SJCRH30 (cell line): ENCODE measurements at regions not wholly inside any gene's neighbourhood (a gene's known extent, or its start where the extent isn't known, plus 50 kb on each side); places are given as distances from the start of the nearest gene placed in this dataset.

ENCODE experiments used
- DNase-seq, 2 experiments: peaks; one replicate each; pipeline ENCODE4 v3.0.0-alpha.2; 2015 to 2020
- H3K27ac ChIP-seq: fragments of 250-450 bp; sonication (Bioruptor Pico); 2 replicates; pipeline ENCODE4 v1.5.1; 2020; ENCODE audit warnings: mild to moderate bottlenecking, moderate library complexity
- H3K27me3 ChIP-seq: fragments of 250-450 bp; sonication (Bioruptor Pico); 2 replicates; pipeline ENCODE4 v1.5.1; 2020; ENCODE audit warnings: mild to moderate bottlenecking, moderate library complexity
- H3K36me3 ChIP-seq: fragments of 250-450 bp; sonication (Bioruptor Pico); 2 replicates; pipeline ENCODE4 v1.5.1; 2020; ENCODE audit warnings: mild to moderate bottlenecking, moderate library complexity
- H3K4me1 ChIP-seq: fragments of 250-450 bp; sonication (Bioruptor Pico); 2 replicates; pipeline ENCODE4 v1.5.1; 2020; ENCODE audit warnings: mild to moderate bottlenecking, moderate library complexity
- H3K4me3 ChIP-seq: fragments of 250-450 bp; sonication (Bioruptor Pico); 2 replicates; pipeline ENCODE4 v1.5.1; 2020; ENCODE audit warnings: mild to moderate bottlenecking, moderate library complexity
- H3K9me3 ChIP-seq: fragments of 250-450 bp; sonication (Bioruptor Pico); replicated peaks from 2 replicates; pipeline ENCODE4 v1.5.1; 2020; ENCODE audit warnings: mild to moderate bottlenecking, moderate library complexity

DNA sequence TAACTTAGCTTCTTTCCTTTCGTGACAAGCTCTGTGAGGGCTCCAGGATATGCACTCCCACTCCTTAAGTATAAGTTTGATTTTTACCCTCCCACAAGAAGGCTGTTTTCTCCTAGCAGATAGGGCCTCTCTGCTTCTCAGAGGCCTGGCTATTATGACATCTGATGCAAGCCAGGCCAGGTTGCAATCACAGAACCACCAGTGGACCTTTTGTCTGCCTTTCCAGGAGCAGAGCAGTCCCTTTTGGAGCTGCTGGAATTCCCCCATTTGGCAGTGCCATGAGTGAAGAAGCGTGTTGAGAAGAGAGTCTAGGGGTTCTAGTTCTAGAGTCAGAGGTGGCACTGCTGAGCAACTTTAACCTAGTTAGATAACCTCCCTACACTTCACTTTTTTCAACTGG, 1004.3 kb upstream of the SEMA6D start:
- peaks cover 6% of the 10 kb centered on the region for H3K27me3 ChIP-seq
- H3K27ac ChIP-seq: no peak overlapping the region
- H3K4me3 ChIP-seq: no peak overlapping the region
- no peaks in the 10 kb centered on the region for H3K4me1 ChIP-seq
- H3K9me3 ChIP-seq: no peaks in the 10 kb centered on the region
- no peaks in the 10 kb centered on the region for H3K36me3 ChIP-seq
- no peak for DNase-seq

GRCh38 chr15:46714950-46715349, 1002.4 kb upstream of the SEMA6D start:
- no peak for DNase-seq
- no peak overlapping the region for H3K4me3 ChIP-seq
- H3K9me3 ChIP-seq: no peaks in the 10 kb centered on the region
- no peaks in the 10 kb centered on the region for H3K36me3 ChIP-seq
- H3K27ac ChIP-seq: no peak overlapping the region
- peaks cover 6% of the 10 kb centered on the region for H3K27me3 ChIP-seq
- no peaks in the 10 kb centered on the region for H3K4me1 ChIP-seq

DNA sequence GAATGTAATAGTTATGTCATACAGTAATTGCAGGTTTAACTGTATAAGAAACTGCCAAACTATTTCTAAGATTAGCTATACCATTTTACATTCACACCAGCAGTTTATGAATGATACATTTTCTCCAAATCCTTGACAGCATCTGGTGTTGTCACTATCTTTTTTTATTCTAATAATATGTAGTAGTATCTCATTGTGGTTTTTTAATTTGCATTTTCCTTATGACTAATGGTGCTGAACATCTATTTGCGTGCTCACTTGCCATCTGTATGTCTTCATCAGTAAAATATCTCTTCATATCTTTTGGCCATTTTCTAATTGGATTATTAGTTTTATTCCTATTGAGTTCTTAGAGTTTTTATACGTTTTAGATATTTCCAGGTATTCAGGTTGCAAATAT, 994.0 kb upstream of the SEMA6D start:
- Histone ChIP-seq H3K27me3 (no peaks in the 10 kb centered on the region), H3K27ac (no peak overlapping the region), H3K4me1 (no peaks in the 10 kb centered on the region), H3K9me3 (no peaks in the 10 kb centered on the region), H3K36me3 (no peaks in the 10 kb centered on the region), H3K4me3 (no peak overlapping the region)
- DNase-seq: no peak

DNA sequence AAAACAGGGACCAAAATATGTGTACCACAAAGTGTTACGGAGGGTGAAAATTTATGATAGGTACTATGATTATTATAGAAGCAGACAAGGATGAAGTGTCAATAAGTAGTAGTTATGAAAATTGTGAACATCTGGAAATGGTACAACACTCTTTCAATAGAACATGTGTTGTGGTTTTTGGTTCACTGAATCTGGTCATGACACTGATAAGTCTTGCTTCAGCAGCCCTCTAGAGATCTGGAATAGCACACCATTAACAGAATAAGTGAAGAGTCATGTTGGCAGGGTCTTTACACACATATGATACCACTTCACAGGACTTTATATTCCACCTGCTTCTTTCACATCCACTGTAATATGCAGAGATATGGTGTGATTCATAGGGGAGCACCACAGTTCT, 985.2 kb upstream of the SEMA6D start:
- no peak for DNase-seq
- no peak overlapping the region for H3K27ac ChIP-seq
- no peak overlapping the region for H3K4me3 ChIP-seq
- no peaks in the 10 kb centered on the region for H3K36me3 ChIP-seq
- no peaks in the 10 kb centered on the region for H3K4me1 ChIP-seq
- H3K9me3 ChIP-seq: no peaks in the 10 kb centered on the region
- H3K27me3 ChIP-seq: no peaks in the 10 kb centered on the region

DNA sequence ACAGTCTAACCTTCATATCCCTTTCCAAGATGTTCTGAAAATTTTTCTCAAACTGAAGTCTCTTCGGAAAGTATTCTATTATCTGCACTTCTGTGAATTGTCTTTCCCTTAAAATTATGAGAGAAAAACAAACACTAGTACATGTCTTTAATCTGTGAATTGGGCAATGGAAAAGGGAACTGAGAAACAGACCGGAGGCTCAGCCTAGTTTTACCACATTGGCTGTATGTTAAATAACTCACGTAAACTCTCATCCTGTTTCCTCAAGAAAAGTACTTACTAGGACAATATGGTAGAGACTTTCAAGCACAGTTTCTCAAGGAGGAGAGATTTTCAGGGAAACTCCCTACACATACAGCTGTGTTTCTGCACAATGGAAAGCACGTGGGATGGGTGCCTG, 982.2 kb upstream of the SEMA6D start:
- Histone ChIP-seq H3K4me3 (no peak overlapping the region), H3K9me3 (no peaks in the 10 kb centered on the region), H3K36me3 (no peaks in the 10 kb centered on the region), H3K27ac (no peak overlapping the region), H3K4me1 (no peaks in the 10 kb centered on the region), H3K27me3 (0 out of 2 replicates have a peak, but pooled peaks cover 4% of the 10 kb centered on the region)
- no peak for DNase-seq

- Histone ChIP-seq H3K4me3 (no peak overlapping the region), H3K27me3 (no peaks in the 10 kb centered on the region), H3K27ac (no peak overlapping the region), H3K4me1 (no peaks in the 10 kb centered on the region), H3K9me3 (no peaks in the 10 kb centered on the region), H3K36me3 (no peaks in the 10 kb centered on the region)
- DNase-seq: no peak
These were observed 966.0 kb upstream of the SEMA6D start for GRCh38 chr15:46751303-46751702.

DNA sequence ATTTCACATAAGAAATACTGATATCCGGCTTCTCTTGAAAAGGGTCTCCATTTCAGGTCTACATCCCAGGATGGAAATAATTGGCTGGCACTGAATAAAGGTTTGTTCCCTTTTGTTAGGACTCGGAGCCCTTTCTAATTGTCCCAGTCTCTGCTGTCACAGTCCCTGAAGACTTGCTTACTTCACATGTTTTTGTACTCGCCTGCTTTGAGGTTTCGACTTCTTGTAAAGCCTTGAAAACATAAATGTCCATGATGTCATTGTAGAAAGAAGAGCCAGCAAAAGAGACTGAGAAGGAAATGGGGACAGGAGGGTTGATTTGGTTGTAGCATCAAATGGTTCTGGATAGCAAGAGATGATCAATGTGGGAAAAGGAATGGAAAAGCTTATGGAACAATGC, 963.4 kb upstream of the SEMA6D start:
- Histone ChIP-seq H3K27me3 (peaks cover 2% of the 10 kb centered on the region), H3K9me3 (no peaks in the 10 kb centered on the region), H3K36me3 (no peaks in the 10 kb centered on the region), H3K27ac (no peak overlapping the region), H3K4me3 (no peak overlapping the region), H3K4me1 (no peaks in the 10 kb centered on the region)
- DNase-seq: no peak

DNA sequence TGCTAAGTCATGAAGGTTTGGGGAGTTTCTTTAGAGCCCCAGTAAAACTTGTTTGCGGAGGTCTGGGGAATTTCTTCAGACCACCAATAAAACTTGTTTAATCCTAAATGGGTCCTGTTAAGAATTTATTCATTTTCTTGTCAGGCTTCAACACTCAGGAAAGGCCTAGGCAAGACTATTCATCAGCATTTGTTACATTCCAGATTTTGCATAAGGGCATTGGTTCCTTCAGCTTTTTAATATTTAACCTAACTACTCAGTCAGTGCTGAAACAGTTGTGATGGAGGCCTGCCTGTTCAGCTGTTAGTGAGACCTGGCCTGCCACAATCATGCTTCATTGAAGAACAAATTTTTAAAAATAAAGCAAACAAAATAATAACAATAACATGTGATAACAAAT, 954.2 kb upstream of the SEMA6D start:
- Histone ChIP-seq H3K27me3 (peaks cover 3% of the 10 kb centered on the region), H3K4me1 (no peaks in the 10 kb centered on the region), H3K36me3 (no peaks in the 10 kb centered on the region), H3K27ac (no peak overlapping the region), H3K9me3 (no peaks in the 10 kb centered on the region), H3K4me3 (no peak overlapping the region)
- DNase-seq: no peak

- H3K4me1 ChIP-seq: no peaks in the 10 kb centered on the region
- no peaks in the 10 kb centered on the region for H3K36me3 ChIP-seq
- no peak overlapping the region for H3K27ac ChIP-seq
- no peaks in the 10 kb centered on the region for H3K9me3 ChIP-seq
- H3K4me3 ChIP-seq: no peak overlapping the region
- no peaks in the 10 kb centered on the region for H3K27me3 ChIP-seq
- DNase-seq: no peak
These were observed 952.5 kb upstream of the SEMA6D start for GRCh38 chr15:46764851-46765250.

DNA sequence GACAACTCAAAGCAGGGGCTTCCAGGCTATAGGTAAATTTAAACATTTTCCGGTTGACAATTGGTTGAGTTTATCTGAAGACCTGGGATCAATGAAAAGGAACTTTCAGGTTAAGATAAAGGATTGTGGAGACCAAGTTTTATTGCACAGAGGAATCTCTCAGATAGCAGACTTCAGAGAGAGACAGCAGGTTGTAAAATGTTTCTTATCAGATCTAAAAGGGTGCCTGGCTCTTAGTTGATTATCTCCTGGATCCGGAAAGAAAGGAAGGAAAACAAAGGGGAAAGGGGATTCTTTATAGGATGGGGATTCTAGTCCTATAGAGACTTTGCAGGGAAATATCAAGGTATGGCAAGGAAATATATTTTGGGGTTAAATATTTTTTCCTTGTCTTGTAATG, 951.3 kb upstream of the SEMA6D start:
- no peaks in the 10 kb centered on the region for H3K9me3 ChIP-seq
- H3K27ac ChIP-seq: no peak overlapping the region
- no peak for DNase-seq
- no peaks in the 10 kb centered on the region for H3K27me3 ChIP-seq
- H3K36me3 ChIP-seq: no peaks in the 10 kb centered on the region
- H3K4me3 ChIP-seq: no peak overlapping the region
- no peaks in the 10 kb centered on the region for H3K4me1 ChIP-seq

GRCh38 chr15:46768287-46768686, 949.0 kb upstream of the SEMA6D start:
- Histone ChIP-seq H3K27me3 (no peaks in the 10 kb centered on the region), H3K27ac (no peak overlapping the region), H3K36me3 (no peaks in the 10 kb centered on the region), H3K9me3 (no peaks in the 10 kb centered on the region), H3K4me1 (no peaks in the 10 kb centered on the region), H3K4me3 (no peak overlapping the region)
- peak in 1 of 2 experiments; percentile 1 for DNase-seq

DNA sequence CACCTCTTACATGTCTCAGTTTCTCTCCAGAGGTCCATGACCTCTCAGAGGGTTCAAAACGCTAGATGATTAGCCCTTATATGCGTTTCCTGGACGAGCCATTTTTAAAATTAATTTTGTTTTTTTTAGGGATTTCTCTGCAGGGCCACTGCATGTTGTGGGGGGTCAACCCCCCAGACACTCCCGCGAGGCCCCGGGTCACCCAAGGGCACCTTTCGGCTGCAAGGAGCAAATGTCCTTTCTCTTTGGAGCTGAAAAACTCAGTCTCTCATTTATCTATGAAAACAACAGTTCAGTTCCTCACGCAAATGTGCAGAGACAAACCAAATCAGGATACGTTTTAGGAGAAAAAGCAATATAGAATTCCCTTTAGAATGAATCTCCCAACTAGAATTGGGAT, 944.3 kb upstream of the SEMA6D start:
- Histone ChIP-seq H3K36me3 (no peaks in the 10 kb centered on the region), H3K9me3 (no peaks in the 10 kb centered on the region), H3K27me3 (no peaks in the 10 kb centered on the region), H3K4me1 (no peaks in the 10 kb centered on the region), H3K4me3 (no peak overlapping the region), H3K27ac (no peak overlapping the region)
- DNase-seq: no peak

DNA sequence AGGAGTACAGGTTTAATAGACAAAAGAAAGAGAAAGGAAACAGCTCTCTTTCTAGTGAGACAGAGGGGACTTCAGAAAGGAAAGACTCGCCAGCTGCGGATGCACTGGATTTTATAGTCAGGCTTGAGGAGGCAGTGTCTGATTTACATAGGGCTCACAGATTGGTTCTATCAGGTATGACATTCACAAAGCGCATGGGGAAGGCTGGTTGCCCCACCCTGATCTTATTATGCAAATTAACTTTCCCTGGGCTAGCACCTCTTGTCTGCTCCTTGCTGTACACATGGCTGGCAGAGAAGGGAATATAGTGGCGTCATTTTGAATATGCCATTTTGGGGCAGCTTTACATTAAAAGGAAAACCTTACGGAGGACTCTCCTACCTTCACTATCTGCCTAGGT, 938.4 kb upstream of the SEMA6D start:
- no peak overlapping the region for H3K27ac ChIP-seq
- DNase-seq: peak in 1 of 2 experiments; percentile 1
- no peaks in the 10 kb centered on the region for H3K36me3 ChIP-seq
- H3K27me3 ChIP-seq: no peaks in the 10 kb centered on the region
- H3K9me3 ChIP-seq: no peaks in the 10 kb centered on the region
- H3K4me3 ChIP-seq: no peak overlapping the region
- H3K4me1 ChIP-seq: no peaks in the 10 kb centered on the region

GRCh38 chr15:46786590-46787285, 930.6 kb upstream of the SEMA6D start:
- H3K4me3 ChIP-seq: no peak overlapping the region
- no peak for DNase-seq
- no peaks in the 10 kb centered on the region for H3K36me3 ChIP-seq
- H3K27ac ChIP-seq: no peak overlapping the region
- no peaks in the 10 kb centered on the region for H3K9me3 ChIP-seq
- no peaks in the 10 kb centered on the region for H3K27me3 ChIP-seq
- no peaks in the 10 kb centered on the region for H3K4me1 ChIP-seq

- H3K36me3 ChIP-seq: no peaks in the 10 kb centered on the region
- no peaks in the 10 kb centered on the region for H3K27me3 ChIP-seq
These were observed 921.6 kb upstream of the SEMA6D start for GRCh38 chr15:46795685-46796084.

GRCh38 chr15:46808834-46809233, 908.5 kb upstream of the SEMA6D start:
- H3K27me3 ChIP-seq: no peaks in the 10 kb centered on the region
- no peak for DNase-seq

More at GRCh38 chr15:46795685-46796084, 921.6 kb upstream of the SEMA6D start:
- DNase-seq: no peak
- H3K4me1 ChIP-seq: no peaks in the 10 kb centered on the region
- H3K9me3 ChIP-seq: no peaks in the 10 kb centered on the region
- H3K27ac ChIP-seq: no peak overlapping the region
- no peak overlapping the region for H3K4me3 ChIP-seq

More at GRCh38 chr15:46808834-46809233, 908.5 kb upstream of the SEMA6D start:
- Histone ChIP-seq H3K4me1 (no peaks in the 10 kb centered on the region), H3K9me3 (no peaks in the 10 kb centered on the region), H3K4me3 (no peak overlapping the region), H3K36me3 (no peaks in the 10 kb centered on the region), H3K27ac (no peak overlapping the region)
